Pancreas (tissue), 10 donors: ENCODE measurements at regions not wholly inside any gene's neighbourhood (a gene's known extent, or its start where the extent isn't known, plus 50 kb on each side); places are given as distances from the start of the nearest gene placed in this dataset.

Experiments used
- ATAC-seq, 4 donors: fragments of 200-7000 bp; cut with Tn5 transposase; one replicate each; pipeline versions ENCODE4 v1.8.0 to v1.9.1; 2020; ENCODE audit warnings: mild to moderate bottlenecking in 4 of 4, moderate library complexity in 4 of 4
- DNase-seq, 6 donors: peaks; one replicate each; pipeline ENCODE4 v3.0.0-alpha.2; 2020
- FAIRE-seq: peaks from 2 replicates; lab custom pipeline; 2012; peaks lifted over from hg19 to GRCh38; lab: Jason Lieb, UNC
- H3K27ac ChIP-seq, 4 donors: fragments of 200-600 bp; sonication (generic); 1 replicate in 3 of 4; 2 replicates in 1 of 4; pipeline versions ENCODE4 v1.5.0 to v1.8.0; 2020
- H3K27me3 ChIP-seq, 4 donors: fragments of 200-600 bp; one replicate each; pipeline ENCODE4 v1.8.0; 2021
- H3K36me3 ChIP-seq, 3 donors: fragments of 200-600 bp; sonication (generic) in 1 of 3; one replicate each; pipeline versions ENCODE4 v1.5.0 to v1.8.0; 2020 to 2021
- H3K4me1 ChIP-seq, 3 donors: fragments of 200-600 bp; one replicate each; pipeline ENCODE4 v1.8.0; 2021
- H3K4me3 ChIP-seq, 4 donors: fragments of 200-600 bp; sonication (generic) in 2 of 4; one replicate each; pipeline versions ENCODE4 v1.5.0 to v1.8.0; 2020 to 2021
- H3K9me3 ChIP-seq, 4 donors: fragments of 200-600 bp; one replicate each; pipeline ENCODE4 v1.8.0; 2021
- CTCF ChIP-seq, 4 donors: fragments of 200-600 bp; sonication (generic) in 3 of 4; IDR thresholded peaks; one replicate each; pipeline versions ENCODE4 v1.5.0 to v1.8.0; 2021; ENCODE audit warnings: antibody characterized with exemption in 4 of 4
- WGBS, 2 donors: extraction: QIAGEN DNeasy Blood & Tissue Kit; methylation state at CpG; one replicate each; pipeline ENCODE4 v1.1.7; 2013; 5-methylcytosine and 5-hydroxymethylcytosine counted together
- intact Hi-C, 3 donors: fragments of 100-400 bp; cut with DNase I; formaldehyde crosslinking; loops; one replicate each; pipeline versions ENCODE4 v1.11.1 to v1.14.2; 2022
- donor health status: healthy with polysubstance abuse.
- donor health status: DM: no; HTN: no; CAD: no; lungs with moderate emphysema.
- donor health status: DM: no; HTN: no; CAD: no.
- donor health status: control.
- donor health status: control.
- donor health status: Bipolar disorder and iron deficiency.
- donor health status: DM: yes; HTN: yes; CAD: no.
- donor health status: DM: no; HTN: no; CAD: no.
- donor health status: DM: no; HTN: no; CAD: no.
- donor health status: DM: yes; HTN: yes; CAD: no.

- Histone ChIP-seq H3K9me3 (no peaks in the 10 kb centered on the region), H3K27me3 (no peaks in the 10 kb centered on the region), H3K36me3 (no peaks in the 10 kb centered on the region), H3K27ac (no peak overlapping the region), H3K4me1 (peaks cover 0 to 8% (median 0%) of the 10 kb centered on the region in 3 donors), H3K4me3 (no peak overlapping the region)
- DNase-seq: no peak
- 45 to 66% methylated on average over 2 of the region's 2 CpGs for WGBS, 2 donors
- FAIRE-seq: no peak
- intact Hi-C loops: no loop called here
- no peak for TF ChIP-seq CTCF (IDR thresholded peaks at IDR 0.05)
- no peak for ATAC-seq
Observed at GRCh38 chr9:14434971-14435718, 121.2 kb upstream of the NFIB start.

GRCh38 chr9:14434158-14434504, 120.2 kb upstream of the NFIB start:
- Histone ChIP-seq H3K36me3 (no peaks in the 10 kb centered on the region), H3K27me3 (no peaks in the 10 kb centered on the region), H3K9me3 (no peaks in the 10 kb centered on the region), H3K27ac (no peak overlapping the region), H3K4me3 (no peak overlapping the region), H3K4me1 (peaks cover 0 to 8% (median 0%) of the 10 kb centered on the region in 3 donors)
- intact Hi-C loops: no loop called here
- TF ChIP-seq CTCF (IDR thresholded peaks at IDR 0.05): no peak
- FAIRE-seq (no peak), DNase-seq (no peak), ATAC-seq (peak in 1 of 4 donors; percentile 22)

- H3K4me3 ChIP-seq: no peak overlapping the region
- ATAC-seq: peak; percentile 75 to 90 (median 86)
- no peak overlapping the region for H3K27ac ChIP-seq
- WGBS, 2 donors: 8 to 9% methylated on average over 13 of the region's 13 CpGs
- no peak for TF ChIP-seq CTCF (IDR thresholded peaks at IDR 0.05)
- H3K36me3 ChIP-seq: no peaks in the 10 kb centered on the region
- intact Hi-C loops: no loop called here
- peak in 1 of 6 donors; percentile 34 for DNase-seq
- H3K9me3 ChIP-seq: no peaks in the 10 kb centered on the region
- peaks cover 0 to 8% (median 0%) of the 10 kb centered on the region in 3 donors for H3K4me1 ChIP-seq
- no peaks in the 10 kb centered on the region for H3K27me3 ChIP-seq
- peak; percentile 51 for FAIRE-seq
Observed at GRCh38 chr9:14433351-14434157, 119.6 kb upstream of the NFIB start.

GRCh38 chr9:14432666-14433350, 118.9 kb upstream of the NFIB start:
- WGBS, 2 donors: 67 to 69% methylated on average over 1 of the region's 1 CpG
- DNase-seq: no peak

More at GRCh38 chr9:14432666-14433350, 118.9 kb upstream of the NFIB start:
- ATAC-seq (no peak), FAIRE-seq (no peak)
- Histone ChIP-seq H3K27ac (no peak overlapping the region), H3K27me3 (no peaks in the 10 kb centered on the region), H3K4me3 (no peak overlapping the region), H3K4me1 (peaks cover 0 to 8% (median 0%) of the 10 kb centered on the region in 3 donors), H3K36me3 (no peaks in the 10 kb centered on the region), H3K9me3 (no peaks in the 10 kb centered on the region)
- intact Hi-C loops: no loop called here
- TF ChIP-seq CTCF (IDR thresholded peaks at IDR 0.05): no peak
